A549 (cell line): ENCODE measurements at regions not wholly inside any gene's neighbourhood (a gene's known extent, or its start where the extent isn't known, plus 50 kb on each side); places are given as distances from the start of the nearest gene placed in this dataset.
"Not testable (repeated sequence)": the region's sequence is repeated elsewhere in the genome, so short reads cannot be mapped to it uniquely, and the experiment has no call there.

ENCODE experiments used
- ATAC-seq, 2 experiments: fragments of 200-7000 bp in 1 of 2; fragments of >200 bp in 1 of 2; cut with Nextera tagmentation in 1 of 2; cut with Tn5 transposase in 1 of 2; 3 replicates each; pipeline versions ENCODE4 v1.8.0 to v1.9.1; 2018 to 2020; ENCODE audit warnings: mild to moderate bottlenecking in 1 of 2, moderate library complexity in 1 of 2
- CTCF ChIA-PET: fragments of 300-600 bp; sonication (Branson Sonifier 250); formaldehyde crosslinking; extraction: SDS; loops from one replicate; lab custom pipeline; 2021; ENCODE audit warnings: antibody characterized with exemption, inconsistent platforms; lab: Yijun Ruan, JAX
- POLR2A ChIA-PET: fragments of 350-600 bp; formaldehyde crosslinking; extraction: SDS; loops from one replicate; lab custom pipeline; 2021; ENCODE audit warnings: antibody characterized with exemption, inconsistent platforms; lab: Yijun Ruan, JAX
- DNase-seq, 2 experiments: peaks; one replicate each; pipeline versions ENCODE4 v3.0.0 to v3.0.0-alpha.2; 2011 to 2016; ENCODE audit warnings: low read depth in 1 of 2, low spot score in 1 of 2
- FAIRE-seq: peaks from 2 replicates; lab custom pipeline; 2011; peaks lifted over from hg19 to GRCh38; lab: Jason Lieb, UNC
- H3K27ac ChIP-seq, 2 experiments: fragments of >200 bp; sonication (Bioruptor Twin); formaldehyde crosslinking; 3 replicates each; pipeline ENCODE4 v1.5.1; 2016 to 2017
- H3K4me1 ChIP-seq: fragments of >200 bp; sonication (Bioruptor Twin); formaldehyde crosslinking; 3 replicates; pipeline ENCODE4 v1.6.1; 2016
- H3K4me2 ChIP-seq: fragments of >200 bp; sonication (Bioruptor Twin); formaldehyde crosslinking; 3 replicates; pipeline ENCODE4 v1.6.1; 2016
- H3K4me3 ChIP-seq: fragments of >200 bp; sonication (Bioruptor Twin); formaldehyde crosslinking; 3 replicates; pipeline ENCODE4 v1.5.1; 2016
- H3K9me3 ChIP-seq: fragments of >200 bp; sonication (Bioruptor Twin); formaldehyde crosslinking; 3 replicates; pipeline ENCODE4 v1.6.1; 2016
- CEBPB ChIP-seq, 2 experiments: fragments of >200 bp in 1 of 2; sonication (Bioruptor Twin) in 1 of 2; formaldehyde crosslinking in 1 of 2; IDR thresholded peaks; 2 replicates each; pipeline ENCODE4 v1.6.1; 2012 to 2016
- CTCF ChIP-seq: fragments of >200 bp; sonication (Bioruptor Twin); formaldehyde crosslinking; IDR thresholded peaks from 3 replicates; pipeline ENCODE4 v1.5.1; 2016
- EHF ChIP-seq: fragments of 250-450 bp; sonication (Bioruptor Pico); IDR thresholded peaks from 2 replicates; pipeline ENCODE4 v1.5.0; 2020; ENCODE audit warnings: mild to moderate bottlenecking
- EP300 ChIP-seq, 2 experiments: fragments of >200 bp; sonication (Bioruptor Twin); formaldehyde crosslinking; IDR thresholded peaks; 2 replicates in 1 of 2; 3 replicates in 1 of 2; pipeline ENCODE4 v1.6.1; 2016 to 2017
- HES2 ChIP-seq: fragments of >200 bp; sonication (Bioruptor Twin); formaldehyde crosslinking; IDR thresholded peaks from 2 replicates; pipeline ENCODE4 v1.6.1; 2016
- JUNB ChIP-seq: fragments of >200 bp; sonication (Bioruptor Twin); formaldehyde crosslinking; IDR thresholded peaks from 2 replicates; pipeline ENCODE4 v1.6.1; 2016
- MAX ChIP-seq: IDR thresholded peaks from 2 replicates; pipeline ENCODE4 v1.6.1; 2012
- MAZ ChIP-seq: fragments of 150-350 bp; IDR thresholded peaks from 2 replicates; pipeline ENCODE4 v1.6.1; 2014; ENCODE audit warnings: antibody characterized with exemption, low read depth, low read length, borderline replicate concordance
- MYC ChIP-seq: IDR thresholded peaks from 2 replicates; pipeline ENCODE4 v1.6.1; 2012; ENCODE audit warnings: mild to moderate bottlenecking, inconsistent platforms, low read length, improper control_type of control experiment, borderline replicate concordance
- NPAS2 ChIP-seq: fragments of 250-450 bp; sonication (Bioruptor Pico); IDR thresholded peaks from 2 replicates; pipeline ENCODE4 v1.8.0; 2022; ENCODE audit warnings: mild to moderate bottlenecking, moderate library complexity, borderline replicate concordance
- RAD21 ChIP-seq, 2 experiments: fragments of >200 bp in 1 of 2; sonication (Bioruptor Twin) in 1 of 2; formaldehyde crosslinking in 1 of 2; IDR thresholded peaks in 1 of 2; conservative IDR thresholded peaks in 1 of 2; 2 replicates in 1 of 2; 3 replicates in 1 of 2; pipeline ENCODE4 v1.6.1; 2012 to 2018; ENCODE audit warnings: inconsistent platforms in 1 of 2
- RCOR1 ChIP-seq: fragments of 150-350 bp; IDR thresholded peaks from 2 replicates; pipeline ENCODE4 v1.6.1; 2014; ENCODE audit warnings: antibody characterized with exemption, low read length, low read depth
- RNF2 ChIP-seq: fragments of 200-600 bp; sonication (generic); IDR thresholded peaks from 2 replicates; pipeline ENCODE4 v1.6.1; 2016; ENCODE audit warnings: low read depth, mild to moderate bottlenecking, antibody characterized with exemption, moderate library complexity, borderline replicate concordance
- SMC3 ChIP-seq: fragments of >200 bp; sonication (Bioruptor Twin); formaldehyde crosslinking; IDR thresholded peaks from 3 replicates; pipeline ENCODE4 v1.6.1; 2018; ENCODE audit warnings: inconsistent platforms
- USF2 ChIP-seq: fragments of 450-650 bp; IDR thresholded peaks from 2 replicates; pipeline ENCODE4 v1.6.1; 2014; ENCODE audit warnings: antibody characterized with exemption
- ZSCAN20 ChIP-seq: fragments of 250-450 bp; sonication (Bioruptor Pico); IDR thresholded peaks from 2 replicates; pipeline ENCODE4 v1.8.0; 2022; ENCODE audit warnings: mild to moderate bottlenecking, moderate library complexity
- WGBS: methylation state at CpG from one replicate; pipeline ENCODE4 v1.1.6; 2017; ENCODE audit errors: missing lambda C conversion rate; 5-methylcytosine and 5-hydroxymethylcytosine counted together

GRCh38 chr14:71165121-71166031 is 258.1 kb downstream of the PCNX1 start:
- POLR2A ChIA-PET, result no interaction called here
- TF ChIP-seq RNF2, result no peak
- no peak for TF ChIP-seq RCOR1
- no peak for TF ChIP-seq USF2
- TF ChIP-seq JUNB, result no peak
- no peak for TF ChIP-seq CEBPB (IDR thresholded peaks at IDR 0.05)
- TF ChIP-seq MAZ, result no peak
- no peak for TF ChIP-seq NPAS2 (CRISPR knock-in tag)
- no peak for TF ChIP-seq EHF (CRISPR knock-in tag)
- 70% methylated on average over 15 of the region's 15 CpGs for WGBS
- H3K4me2 ChIP-seq, result no peak overlapping the region
- no peak overlapping the region for H3K4me3 ChIP-seq
- peaks cover 6% of the 10 kb centered on the region for H3K9me3 ChIP-seq
- H3K4me1 ChIP-seq, result 0 out of 3 replicates have a peak, but pooled peaks cover 7% of the 10 kb centered on the region
- DNase-seq, result no peak
- CTCF ChIA-PET, result interaction anchor here (1.6 to 2.1 kb wide), 2 partner anchors 265 to 587 kb away, joined by 3 to 11 read pairs; no protein-coding TSS in a partner anchor
- FAIRE-seq, result no peak
- peak in 1 of 2 experiments; percentile 25; a peak in 1 of 6 replicates for ATAC-seq
- H3K27ac ChIP-seq, result no peak overlapping the region

- CTCF ChIA-PET, result interaction anchor here (0.6 to 2.0 kb wide), 10 partner anchors 13 to 588 kb away, joined by 3 to 11 read pairs (median 3); partner anchors contain the start of gene SIPA1L1
- peak; percentile 69 to 74 for ATAC-seq
These were observed 259.1 kb downstream of the PCNX1 start for GRCh38 chr14:71166180-71166837.

GRCh38 chr14:71167325-71167950 is 260.2 kb downstream of the PCNX1 start:
- H3K9me3 ChIP-seq, DNase-seq, POLR2A ChIA-PET, H3K4me1 ChIP-seq, ATAC-seq, H3K4me2 ChIP-seq, H3K27ac ChIP-seq, FAIRE-seq, H3K4me3 ChIP-seq: not testable (repeated sequence)
- WGBS, result 75% methylated on average over 24 of the region's 48 CpGs
- CTCF ChIA-PET, result interaction anchor here (1.1 to 2.0 kb wide), 5 partner anchors 29 to 585 kb away, joined by 3 to 11 read pairs (median 3); partner anchors contain the start of gene SIPA1L1

More at GRCh38 chr14:71166180-71166837, 259.1 kb downstream of the PCNX1 start:
- DNase-seq (peak; percentile 30 to 55), FAIRE-seq (no peak)
- TF ChIP-seq CTCF (peak; percentile 30; the same call in 2 of the 3 replicates), RAD21 (conservative IDR thresholded peaks at IDR 0.05 in 1 of 2, IDR thresholded peaks at IDR 0.05 in 1 of 2) (peak; percentile 43 to 59; a peak in 4 of 5 replicates), MYC (no peak), EHF (CRISPR knock-in tag) (no peak), EP300 (IDR thresholded peaks at IDR 0.05) (no peak), ZSCAN20 (CRISPR knock-in tag) (no peak), HES2 (no peak), MAX (no peak), SMC3 (0 out of 3 replicates have a peak, but pooled peaks have one; percentile 18)
- H3K9me3 ChIP-seq, result no peaks in the 10 kb centered on the region
- no peak overlapping the region for H3K27ac ChIP-seq
- WGBS, result 39% methylated on average over 3 of the region's 3 CpGs
- H3K4me3 ChIP-seq, result no peak overlapping the region
- POLR2A ChIA-PET, result no interaction called here
- H3K4me2 ChIP-seq, result no peak overlapping the region
- H3K4me1 ChIP-seq, result 0 out of 3 replicates have a peak, but pooled peaks cover 7% of the 10 kb centered on the region

- H3K9me3 ChIP-seq, H3K27ac ChIP-seq, H3K4me2 ChIP-seq, H3K4me3 ChIP-seq, H3K4me1 ChIP-seq, POLR2A ChIA-PET, ATAC-seq, FAIRE-seq, DNase-seq: not testable (repeated sequence)
- 65% methylated on average over 10 of the region's 14 CpGs for WGBS
- CTCF ChIA-PET, result interaction anchor here (0.6 to 1.1 kb wide), 2 partner anchors 29 to 689 kb away, joined by 3 read pairs; no protein-coding TSS in a partner anchor
These were observed 260.9 kb downstream of the PCNX1 start for GRCh38 chr14:71168161-71168560.
